GM19240 (cell line): ENCODE measurements at regions not wholly inside any gene's neighbourhood (a gene's known extent, or its start where the extent isn't known, plus 50 kb on each side); places are given as distances from the start of the nearest gene placed in this dataset.

Experiments
- DNase-seq: peaks from one replicate; pipeline ENCODE4 v3.0.0; 2011; ENCODE audit warnings: low spot score; ENCODE audit not compliant: insufficient read length

DNA sequence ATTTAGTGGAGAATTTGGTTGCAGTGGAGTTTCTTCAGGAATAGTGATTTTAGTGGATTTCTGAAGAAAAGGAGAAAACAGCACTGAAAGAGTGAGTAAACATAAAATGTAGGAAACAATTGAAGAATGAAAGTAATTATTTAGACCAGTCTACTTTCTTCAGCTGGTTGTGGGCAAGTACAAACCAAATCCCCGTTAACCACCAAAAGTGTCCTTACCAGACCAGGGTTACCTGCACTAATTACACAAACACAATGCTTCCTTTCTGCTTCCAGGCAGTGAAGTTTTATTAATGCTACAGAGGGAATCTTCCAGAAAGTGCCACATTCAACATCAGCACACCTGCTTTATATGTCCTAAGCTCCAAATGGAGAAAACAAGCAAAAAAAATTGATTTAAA lies 248.0 kb upstream of the TBC1D5 start:
- no peak for DNase-seq

DNA sequence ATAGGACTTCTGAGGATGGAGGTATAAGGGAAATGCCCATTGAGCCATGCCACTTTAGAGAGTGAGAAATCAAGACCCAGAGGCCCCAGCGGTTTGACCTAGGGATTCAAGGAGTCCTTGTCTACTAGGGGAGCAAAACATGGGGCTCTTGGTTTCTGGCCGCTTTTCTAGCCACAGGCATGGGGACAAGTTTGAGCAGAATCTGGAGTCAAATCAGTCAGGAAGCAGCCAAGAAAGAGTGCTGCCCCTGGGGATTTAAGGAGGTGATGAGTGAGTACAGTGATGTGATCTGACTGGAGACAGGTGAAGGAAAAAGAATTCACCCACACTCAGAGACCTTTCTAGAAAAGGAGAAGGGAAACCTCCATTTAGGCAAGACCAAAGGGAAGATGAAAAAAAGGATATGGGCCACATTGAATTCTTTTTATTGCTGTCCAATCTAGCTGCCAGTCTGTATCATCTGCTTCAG lies 244.0 kb upstream of the TBC1D5 start:
- DNase-seq = no peak

DNA sequence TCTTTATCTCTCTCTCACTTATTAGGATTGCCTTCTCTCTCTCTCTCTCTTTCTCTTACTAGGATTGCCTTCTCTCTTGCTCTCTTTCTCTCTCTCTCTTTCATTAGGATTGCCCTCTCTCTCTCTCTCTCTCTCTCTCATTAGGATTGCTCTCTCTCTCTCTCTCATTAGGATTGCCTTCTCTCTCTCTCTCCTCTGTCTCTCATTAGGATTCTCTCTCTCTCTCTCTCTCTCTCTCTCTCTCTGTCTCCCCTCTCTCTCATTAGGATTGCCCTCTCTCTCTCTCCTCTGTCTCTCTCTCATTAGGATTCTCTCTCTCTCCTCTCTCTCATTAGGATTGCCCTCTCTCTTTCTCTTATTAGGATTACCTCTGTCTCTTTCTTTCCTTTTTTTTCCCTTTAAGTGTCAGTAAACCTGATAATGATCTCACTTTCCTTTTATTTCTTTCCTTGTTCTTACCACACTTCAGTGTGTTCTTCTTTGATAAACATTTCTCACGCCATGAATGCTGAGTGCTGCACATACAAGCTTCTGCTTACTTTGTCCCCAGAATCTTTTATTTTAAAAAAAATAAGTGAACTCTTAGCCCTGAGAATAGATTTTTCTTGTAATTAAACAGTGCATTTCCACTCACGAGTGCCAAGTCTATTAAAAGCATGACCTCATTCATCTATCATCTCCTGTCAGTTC lies 243.4 kb upstream of the TBC1D5 start:
- DNase-seq = no peak

DNA sequence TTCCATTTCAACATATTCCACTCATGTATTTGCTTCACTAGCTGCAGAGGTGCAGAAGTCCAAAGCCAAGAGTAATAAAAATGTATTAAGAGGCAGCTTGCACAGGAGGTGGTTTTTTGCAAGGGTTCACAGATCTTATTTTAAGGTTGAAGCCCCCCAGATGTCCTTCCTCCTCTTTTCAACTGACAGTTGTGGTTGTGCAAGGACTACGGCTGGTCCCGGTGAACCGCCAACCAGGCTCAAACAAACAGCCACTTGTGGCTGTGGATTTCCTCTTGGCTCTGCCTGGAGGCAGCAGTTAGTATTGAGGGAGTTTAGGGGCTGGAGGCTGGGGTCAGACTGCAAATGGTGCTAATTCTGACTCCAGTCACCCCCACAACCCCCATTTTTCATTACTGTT lies 240.7 kb upstream of the TBC1D5 start:
- no peak for DNase-seq

DNA sequence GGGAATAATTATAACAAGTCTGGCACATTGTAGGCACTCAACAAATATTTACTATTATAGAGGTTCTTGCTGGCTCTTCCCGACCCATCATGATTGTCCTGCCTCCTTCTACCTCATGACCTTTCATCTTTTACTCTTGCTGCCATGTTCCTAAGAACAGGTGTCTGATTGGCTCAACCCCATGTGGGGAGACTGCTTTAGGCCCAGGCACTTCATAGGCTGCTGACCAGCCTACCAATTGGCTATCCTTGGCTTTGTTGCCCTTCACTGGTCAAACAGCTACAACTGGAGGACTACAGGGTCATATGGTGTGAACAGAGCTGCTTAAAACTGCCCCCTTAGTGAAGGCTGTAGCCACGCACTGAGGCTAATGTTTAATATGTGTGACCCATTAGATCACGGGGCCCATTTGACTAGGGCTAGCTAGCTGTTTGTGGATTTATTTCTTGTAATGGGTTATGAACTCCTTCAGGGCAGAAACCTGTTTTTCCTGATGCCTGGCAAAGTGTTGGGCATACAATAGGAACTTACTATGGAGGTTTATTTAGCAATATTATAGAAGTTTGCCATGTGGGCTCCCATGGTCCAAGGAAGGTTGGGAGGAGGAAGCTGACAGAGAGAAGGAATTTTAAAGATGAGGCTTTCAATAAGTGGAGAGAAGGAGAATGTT lies 239.9 kb upstream of the TBC1D5 start:
- DNase-seq = no peak

DNA sequence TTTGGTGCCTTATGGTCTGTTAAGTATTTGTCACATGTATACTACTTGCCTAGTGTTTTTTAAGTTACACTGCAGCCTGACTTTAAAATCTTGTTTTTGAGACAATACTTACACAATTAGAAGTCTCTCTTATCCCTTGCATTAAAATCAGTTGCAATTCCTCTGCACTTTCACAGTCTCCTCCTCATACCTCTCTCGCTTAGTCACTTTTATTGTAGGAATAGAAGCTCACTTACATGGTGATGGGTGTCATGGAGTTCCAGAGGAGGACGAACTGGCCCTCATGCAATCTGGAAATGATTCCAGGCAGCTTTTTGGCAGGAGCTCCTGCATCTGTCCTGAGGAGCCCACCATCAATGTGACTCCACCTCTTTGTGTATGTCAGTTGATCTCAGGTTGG lies 238.4 kb upstream of the TBC1D5 start:
- DNase-seq = no peak

DNA sequence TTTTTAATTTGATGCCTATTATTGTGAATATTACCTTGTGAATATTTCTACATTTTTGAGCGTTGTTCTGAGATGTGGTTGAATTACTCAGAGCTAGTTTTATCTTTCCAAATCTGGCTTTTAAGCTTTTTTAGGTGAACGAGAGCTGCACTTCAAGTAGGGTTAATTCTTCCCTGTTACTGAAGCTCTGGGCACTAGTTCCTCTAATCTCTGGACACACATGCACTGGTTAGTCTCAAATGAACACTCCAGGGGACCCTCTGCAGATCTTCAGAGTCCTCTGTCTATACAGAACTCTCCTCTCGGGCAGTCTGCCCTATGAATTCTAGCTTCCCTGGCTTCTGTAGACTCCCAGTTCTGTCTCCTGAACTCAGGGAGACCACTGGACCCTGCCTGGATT lies 237.5 kb upstream of the TBC1D5 start:
- DNase-seq = no peak

DNA sequence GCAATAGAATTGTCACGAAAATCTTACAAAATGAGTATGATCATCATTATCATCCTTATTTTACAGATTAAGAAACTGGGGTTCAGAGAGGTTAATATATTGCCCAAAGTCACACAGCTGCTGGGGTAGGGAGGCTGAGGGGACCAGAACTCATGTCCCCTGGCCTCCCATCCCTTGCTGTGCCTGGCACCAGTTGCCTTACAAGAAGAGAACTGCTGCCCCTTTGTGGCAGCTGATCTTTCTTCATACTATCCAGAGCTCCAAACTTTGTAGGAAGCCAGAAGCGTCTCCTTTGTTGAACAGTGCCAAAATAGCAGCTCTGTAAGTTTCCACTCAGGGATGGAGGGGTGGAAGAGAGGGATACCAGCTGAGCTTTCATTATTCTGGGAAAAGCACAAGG lies 236.8 kb upstream of the TBC1D5 start:
- DNase-seq = no peak

DNA sequence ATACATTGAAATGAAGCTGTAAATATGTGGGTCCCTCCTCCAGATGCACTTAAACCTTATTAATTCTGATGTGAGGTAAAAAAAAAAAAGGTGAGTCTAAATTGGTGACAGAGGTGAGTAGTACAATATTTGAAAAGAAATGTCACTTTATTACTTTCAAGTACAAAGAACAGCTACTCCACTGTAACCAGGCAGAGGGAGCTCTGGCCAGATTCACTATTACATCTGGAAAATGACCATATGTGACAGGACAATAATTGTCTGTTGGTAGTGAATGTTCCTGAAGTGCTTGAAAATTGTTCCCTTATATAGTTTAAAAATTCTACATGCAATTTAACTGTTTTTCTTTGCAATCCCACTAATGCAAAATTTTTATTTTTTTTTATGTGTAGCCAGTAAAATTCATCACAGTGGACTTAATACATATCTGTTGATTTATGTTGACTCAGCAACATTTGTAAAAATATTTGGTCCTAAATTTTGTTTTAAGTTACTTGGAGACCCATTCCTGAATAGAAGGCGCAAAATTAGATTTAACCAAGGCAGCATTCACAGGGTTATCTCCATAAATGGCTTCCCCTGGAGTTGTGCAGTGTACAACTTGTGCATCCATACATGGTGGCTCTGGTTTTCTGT lies 231.9 kb upstream of the TBC1D5 start:
- DNase-seq = no peak

DNA sequence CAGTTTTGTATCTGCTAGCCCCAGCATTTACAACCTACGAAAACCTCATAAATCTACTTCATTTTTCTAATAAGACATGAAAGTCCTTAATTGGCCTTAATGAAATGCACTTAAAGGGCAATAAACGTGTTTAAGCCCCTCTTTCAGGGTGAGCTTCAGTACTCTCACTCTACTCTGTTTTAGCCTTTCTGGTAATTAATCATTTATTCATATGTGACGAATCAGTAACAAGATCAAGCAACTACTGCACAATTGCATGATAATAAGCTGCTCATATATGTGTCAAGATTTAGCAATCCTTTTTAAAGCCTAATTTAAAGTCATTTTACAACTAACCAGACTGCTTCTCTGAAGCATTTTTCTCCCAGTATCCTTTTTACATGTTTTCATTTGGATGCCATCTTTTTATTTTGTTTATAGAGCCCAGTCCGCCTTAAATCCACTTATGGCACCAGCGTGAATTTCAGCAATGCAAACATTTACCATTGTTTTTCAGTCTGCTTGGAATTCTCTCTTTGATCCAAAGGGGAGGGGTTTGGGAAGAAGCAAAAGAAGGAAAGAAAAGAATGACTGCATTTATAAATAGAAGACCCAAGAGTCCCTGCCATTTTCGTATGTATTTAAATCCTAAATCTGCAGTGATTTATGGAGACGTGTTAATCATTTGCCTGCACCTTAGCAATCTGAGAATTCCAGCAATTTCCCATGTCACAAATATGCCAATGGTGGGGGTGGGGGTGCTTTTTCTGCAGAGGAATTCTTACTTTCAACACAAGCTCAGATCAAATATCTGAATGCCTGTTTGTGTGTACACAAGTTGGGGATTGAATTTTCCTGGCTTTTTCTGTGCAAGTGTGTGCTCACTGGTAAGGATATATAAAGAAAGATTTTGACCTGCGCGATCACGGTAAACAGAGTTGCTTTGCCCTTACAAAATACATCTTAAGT lies 230.8 kb upstream of the TBC1D5 start:
- DNase-seq = no peak

DNA sequence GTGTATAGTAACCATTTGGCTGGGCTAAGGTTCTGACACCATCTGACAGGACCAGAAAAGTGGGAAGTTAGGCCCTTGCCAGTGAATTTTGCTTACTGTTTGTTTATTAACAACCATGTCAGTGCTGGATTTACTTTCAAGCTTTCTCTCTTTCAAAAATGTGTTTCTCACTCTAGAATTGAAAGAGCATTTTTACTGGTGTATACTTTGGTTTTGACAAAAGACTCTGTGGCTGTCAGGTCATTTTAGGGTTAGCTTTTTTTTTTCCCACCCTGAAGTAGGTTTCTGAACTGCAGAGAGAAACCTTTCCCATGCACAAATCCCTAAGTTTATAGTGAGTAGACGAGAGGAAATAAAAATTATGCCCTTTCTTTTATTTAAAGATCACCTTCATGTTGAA lies 230.0 kb upstream of the TBC1D5 start:
- no peak for DNase-seq

DNA sequence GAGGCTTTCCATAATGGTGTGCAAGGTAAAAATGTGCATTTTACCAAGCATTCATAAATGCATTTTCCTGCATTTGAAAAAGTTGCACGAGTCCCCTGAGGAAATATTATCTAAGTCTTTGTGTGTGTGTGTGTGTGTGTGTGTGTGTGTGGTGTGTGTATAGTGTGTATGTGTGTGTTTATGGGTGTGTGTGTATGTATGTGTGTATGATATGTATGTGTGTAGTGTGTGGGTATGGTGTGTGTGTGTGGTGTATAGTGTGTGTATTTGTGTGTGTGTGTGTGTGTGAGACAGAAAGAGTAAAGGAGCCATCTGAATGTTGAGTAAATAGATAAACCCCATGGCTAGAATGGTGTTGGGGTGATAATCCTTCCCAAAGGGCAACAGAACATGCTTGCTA lies 229.6 kb upstream of the TBC1D5 start:
- no peak for DNase-seq

DNA sequence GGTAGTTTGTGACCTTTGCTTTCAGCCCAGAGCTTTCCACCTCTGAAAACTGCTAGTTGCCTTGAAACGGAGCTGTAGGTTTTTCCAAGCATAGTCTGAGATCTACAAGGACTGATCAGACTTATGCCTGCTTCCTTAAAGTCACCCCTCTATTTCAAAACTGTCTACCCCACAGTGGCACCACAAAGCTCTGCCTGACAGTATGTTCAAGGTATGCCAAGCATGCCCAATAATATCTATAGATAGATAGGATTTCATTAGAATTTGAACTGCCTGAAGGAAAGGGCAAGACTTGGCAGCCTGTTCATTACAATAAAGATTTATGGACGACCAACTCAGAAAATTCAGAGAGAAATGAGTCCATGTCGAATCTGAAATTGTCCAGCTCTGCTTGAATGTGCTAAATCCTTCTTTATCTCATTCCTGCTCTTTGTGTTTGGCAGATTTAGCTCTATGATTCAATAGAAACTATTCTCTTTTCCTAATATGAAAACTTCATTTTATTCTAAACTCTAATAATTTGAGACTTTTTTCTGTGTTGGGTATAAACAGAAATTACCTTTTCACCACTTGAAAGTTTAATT lies 227.6 kb upstream of the TBC1D5 start:
- no peak for DNase-seq

DNA sequence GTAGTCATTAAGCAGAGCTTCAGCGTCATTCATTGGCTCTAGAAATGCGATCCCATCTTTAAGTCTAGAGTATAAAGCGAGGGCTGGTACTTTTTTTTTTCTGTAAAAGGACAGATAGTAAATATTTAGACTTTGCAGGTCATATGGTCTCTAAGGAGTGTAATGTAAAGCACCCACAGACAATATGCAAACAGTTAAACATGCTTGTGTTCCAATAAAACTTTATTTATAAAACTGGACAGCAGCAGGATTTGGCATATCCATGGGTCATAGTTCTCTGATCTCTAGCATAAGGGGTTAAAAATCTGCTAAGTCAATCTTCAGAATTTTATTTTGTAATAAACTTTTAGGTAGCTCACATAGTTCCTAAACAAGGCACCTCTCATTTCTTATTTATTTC lies 226.8 kb upstream of the TBC1D5 start:
- no peak for DNase-seq

DNA sequence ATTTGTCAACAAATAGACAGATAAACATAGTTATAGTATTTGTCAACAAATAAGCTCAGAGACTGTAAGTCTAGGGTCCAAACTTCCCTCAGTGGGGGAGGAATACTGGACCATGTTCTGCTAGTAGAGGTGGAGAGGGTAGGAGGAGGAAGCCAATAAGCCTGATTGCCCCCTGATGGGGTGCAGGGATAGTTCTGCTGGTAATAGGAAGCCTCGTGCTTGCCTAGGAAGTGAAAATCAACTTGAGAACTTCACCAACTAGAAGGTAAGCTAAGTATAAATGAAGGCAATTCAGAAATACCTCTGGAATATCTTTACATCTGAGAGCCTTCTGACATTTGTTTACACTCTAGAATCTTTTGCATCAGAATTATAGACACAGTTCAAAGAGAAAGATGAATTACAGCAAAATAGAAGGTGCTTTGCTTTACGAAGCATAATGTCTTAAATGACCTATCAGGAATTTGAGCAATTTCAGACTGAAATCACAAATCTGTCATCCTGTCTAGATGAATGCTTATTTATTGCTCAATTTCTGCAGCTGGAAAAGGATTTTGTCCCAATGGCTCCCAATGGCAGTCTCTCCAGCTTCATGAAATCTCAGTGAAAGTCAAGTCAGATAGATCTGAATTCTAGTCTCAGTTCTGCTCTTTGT lies 225.6 kb upstream of the TBC1D5 start:
- no peak for DNase-seq

DNA sequence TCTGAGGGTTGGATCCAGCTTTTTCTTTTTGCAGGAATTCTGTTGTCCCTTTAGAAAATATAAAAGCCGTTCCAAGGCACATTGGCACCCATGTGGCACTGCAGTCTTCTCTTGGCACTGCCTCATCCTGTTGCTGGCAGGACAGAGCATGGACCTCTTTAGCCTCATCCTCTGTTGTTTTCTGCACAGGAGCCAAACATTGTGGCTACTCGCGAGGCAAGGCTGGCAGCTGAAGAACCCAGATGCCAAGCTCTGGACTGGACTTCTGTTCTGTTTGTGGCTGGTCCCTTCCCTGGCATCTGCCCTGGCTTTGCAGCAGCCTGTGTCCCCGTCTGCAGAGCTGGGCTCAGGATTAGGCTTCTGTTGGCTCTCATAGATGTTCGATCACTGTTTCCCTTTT lies 224.7 kb upstream of the TBC1D5 start:
- DNase-seq = no peak

DNA sequence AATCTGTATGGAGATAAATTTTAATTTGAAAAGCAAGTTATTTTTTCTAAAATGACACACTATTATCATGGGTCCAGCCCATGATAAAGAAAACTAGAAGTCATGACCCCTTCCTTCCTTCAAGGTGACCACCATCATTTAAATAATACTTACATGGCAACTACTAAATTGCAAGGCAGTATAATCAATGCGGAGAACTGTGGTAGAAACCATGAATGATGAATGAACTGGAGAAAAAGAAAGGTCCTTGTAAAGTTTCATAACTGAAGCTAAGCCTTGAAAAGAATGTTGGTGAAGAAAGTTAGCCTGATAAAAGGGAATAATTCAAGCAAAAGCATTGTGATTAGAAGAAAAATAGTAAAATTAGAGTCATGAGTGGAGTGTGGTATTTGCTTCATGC lies 222.9 kb upstream of the TBC1D5 start:
- DNase-seq = no peak

DNA sequence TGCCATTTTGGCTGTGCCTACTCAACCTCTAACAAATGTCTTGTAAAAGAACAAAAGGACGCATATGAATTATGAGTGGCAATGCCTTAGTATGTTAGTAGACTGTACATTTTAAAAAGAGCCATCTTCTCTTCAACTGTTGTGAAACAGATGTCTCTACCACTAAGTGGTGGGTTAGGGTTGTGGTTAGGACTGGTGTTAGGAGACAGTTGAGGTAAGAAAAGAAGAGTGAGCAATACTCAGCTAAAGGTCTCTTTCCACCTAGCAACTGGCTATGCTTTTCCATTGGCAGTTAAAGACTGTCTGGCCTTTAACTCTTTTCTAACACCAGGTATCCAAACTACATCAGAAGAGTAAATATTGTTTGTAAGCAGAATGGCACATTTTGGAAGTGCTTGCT lies 221.7 kb upstream of the TBC1D5 start:
- DNase-seq = no peak

DNA sequence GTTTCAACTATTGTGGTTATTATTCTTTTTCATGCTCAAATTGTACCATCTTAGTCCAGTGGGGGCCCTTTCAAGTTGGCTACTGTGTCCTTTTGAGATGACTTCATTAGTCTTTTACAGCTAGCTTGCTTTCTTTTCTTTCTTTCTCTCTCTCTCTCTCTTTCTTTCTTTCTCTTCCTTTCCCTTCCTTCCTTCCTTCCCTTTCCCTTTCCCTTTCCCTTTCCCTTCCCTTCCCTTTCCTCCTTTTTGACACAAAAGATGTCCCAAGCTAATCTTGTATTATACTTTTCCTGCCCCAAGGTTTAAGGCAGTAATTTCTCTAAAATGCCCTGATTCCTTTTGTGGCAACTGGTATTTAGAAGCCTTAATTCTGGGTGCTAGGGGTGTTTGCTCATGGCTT lies 213.0 kb upstream of the TBC1D5 start:
- DNase-seq = no peak

DNA sequence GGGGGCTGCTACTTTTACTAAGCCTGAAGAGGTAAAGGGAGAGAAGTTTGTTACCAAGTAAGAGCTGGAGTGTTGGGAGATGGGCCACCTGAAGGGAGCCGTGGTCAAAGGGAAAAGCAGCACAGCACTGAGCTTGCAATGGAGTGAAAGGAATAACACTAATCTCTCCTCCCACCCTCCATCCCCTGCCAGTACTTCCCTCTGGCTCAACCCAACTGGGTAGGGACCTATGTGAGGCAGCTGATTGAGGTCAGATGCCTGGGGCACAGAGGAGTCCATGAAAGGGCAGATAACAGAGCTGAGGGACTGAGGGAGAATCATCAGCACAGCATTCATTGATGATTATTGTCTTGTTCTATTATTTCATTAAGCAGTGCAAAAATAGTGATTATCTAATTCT lies 212.4 kb upstream of the TBC1D5 start:
- DNase-seq = no peak

DNA sequence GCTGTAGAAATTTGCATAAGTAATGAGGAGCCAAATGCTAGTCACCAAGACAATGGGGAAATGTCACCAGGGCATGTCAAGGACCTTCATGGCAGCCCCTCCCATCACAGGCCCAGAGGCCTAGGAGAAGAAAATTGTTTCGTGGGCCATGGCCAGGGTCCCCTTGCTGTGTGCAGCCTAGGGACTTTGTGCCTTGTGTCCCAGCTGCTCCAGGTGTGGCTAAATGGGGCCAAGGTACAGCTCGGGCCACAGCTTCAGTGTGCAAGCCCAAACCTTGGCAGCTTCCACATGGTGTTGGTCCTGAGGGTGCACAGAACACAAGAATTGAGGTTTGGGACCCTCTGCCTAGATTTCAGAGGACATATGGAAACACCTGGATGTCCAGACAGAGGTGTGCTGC lies 208.8 kb upstream of the TBC1D5 start:
- no peak for DNase-seq
